ENCODE measurements at regions not wholly inside any gene's neighbourhood (a gene's known extent, or its start where the extent isn't known, plus 50 kb on each side); places are given as distances from the start of the nearest gene placed in this dataset.

- TF ChIP-seq CTCF (conservative IDR thresholded peaks at IDR 0.05; ENCODE audit: low read depth, low read length) (no peak), FOS (IDR thresholded peaks at IDR 0.05; ENCODE audit: low read depth, low read length) (no peak), RAD21 (IDR thresholded peaks at IDR 0.05; ENCODE audit: low read length) (no peak)
- TF ChIP-seq, protein P1, sequence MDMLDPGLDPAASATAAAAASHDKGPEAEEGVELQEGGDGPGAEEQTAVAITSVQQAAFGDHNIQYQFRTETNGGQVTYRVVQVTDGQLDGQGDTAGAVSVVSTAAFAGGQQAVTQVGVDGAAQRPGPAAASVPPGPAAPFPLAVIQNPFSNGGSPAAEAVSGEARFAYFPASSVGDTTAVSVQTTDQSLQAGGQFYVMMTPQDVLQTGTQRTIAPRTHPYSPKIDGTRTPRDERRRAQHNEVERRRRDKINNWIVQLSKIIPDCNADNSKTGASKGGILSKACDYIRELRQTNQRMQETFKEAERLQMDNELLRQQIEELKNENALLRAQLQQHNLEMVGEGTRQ (IDR thresholded peaks at IDR 0.05; ENCODE audit: low read depth, low read length): no peak
Measured at GRCh38 chr20:53757472-53757913, 163.9 kb upstream of the ZNF217 start.

All from IMR-90 (cell line).